Testis (tissue), 2 donors: ENCODE measurements at regions not wholly inside any gene's neighbourhood (a gene's known extent, or its start where the extent isn't known, plus 50 kb on each side); places are given as distances from the start of the nearest gene placed in this dataset.

Source experiments
- POLR2A ChIP-seq: fragments of 450-650 bp; IDR thresholded peaks from one replicate; pipeline ENCODE4 v1.6.1; 2017; ENCODE audit warnings: antibody characterized with exemption, mild to moderate bottlenecking, moderate library complexity
- TF ChIP-seq, protein P1 (sequence below), 3 experiments: fragments of 450-650 bp in 2 of 3; fragments of 200-600 bp in 1 of 3; sonication (generic) in 1 of 3; IDR thresholded peaks; one replicate each; pipeline ENCODE4 v1.5.1; 2016 to 2019; ENCODE audit warnings: antibody characterized with exemption in 3 of 3, mild to moderate bottlenecking in 2 of 3, moderate library complexity in 1 of 3

DNA sequence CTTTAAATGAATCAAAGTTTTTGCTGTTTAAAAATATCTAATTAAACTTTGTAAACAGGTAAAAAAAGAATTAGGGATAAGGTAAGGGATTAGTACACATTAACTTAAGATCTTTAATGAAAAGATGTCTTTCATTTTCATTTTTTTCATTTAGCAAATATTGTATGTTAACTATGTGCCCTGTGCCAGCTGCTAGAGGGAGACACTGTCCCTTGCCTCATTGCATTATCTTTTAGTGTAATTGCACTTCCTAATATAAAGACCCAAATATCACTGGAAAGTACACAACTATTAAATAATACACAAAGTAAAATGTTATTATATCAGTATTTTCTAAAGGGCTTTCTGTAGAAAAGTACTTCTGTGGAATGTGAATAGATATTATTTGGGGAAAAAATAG lies 102.7 kb downstream of the GPR37 start:
- TF ChIP-seq, protein P1, sequence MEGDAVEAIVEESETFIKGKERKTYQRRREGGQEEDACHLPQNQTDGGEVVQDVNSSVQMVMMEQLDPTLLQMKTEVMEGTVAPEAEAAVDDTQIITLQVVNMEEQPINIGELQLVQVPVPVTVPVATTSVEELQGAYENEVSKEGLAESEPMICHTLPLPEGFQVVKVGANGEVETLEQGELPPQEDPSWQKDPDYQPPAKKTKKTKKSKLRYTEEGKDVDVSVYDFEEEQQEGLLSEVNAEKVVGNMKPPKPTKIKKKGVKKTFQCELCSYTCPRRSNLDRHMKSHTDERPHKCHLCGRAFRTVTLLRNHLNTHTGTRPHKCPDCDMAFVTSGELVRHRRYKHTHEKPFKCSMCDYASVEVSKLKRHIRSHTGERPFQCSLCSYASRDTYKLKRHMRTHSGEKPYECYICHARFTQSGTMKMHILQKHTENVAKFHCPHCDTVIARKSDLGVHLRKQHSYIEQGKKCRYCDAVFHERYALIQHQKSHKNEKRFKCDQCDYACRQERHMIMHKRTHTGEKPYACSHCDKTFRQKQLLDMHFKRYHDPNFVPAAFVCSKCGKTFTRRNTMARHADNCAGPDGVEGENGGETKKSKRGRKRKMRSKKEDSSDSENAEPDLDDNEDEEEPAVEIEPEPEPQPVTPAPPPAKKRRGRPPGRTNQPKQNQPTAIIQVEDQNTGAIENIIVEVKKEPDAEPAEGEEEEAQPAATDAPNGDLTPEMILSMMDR (IDR thresholded peaks at IDR 0.05) = no peak
- TF ChIP-seq POLR2A = no peak
